Islet precursor cell (in vitro differentiated cells): ENCODE measurements at regions not wholly inside any gene's neighbourhood (a gene's known extent, or its start where the extent isn't known, plus 50 kb on each side); places are given as distances from the start of the nearest gene placed in this dataset.
"Not testable (repeated sequence)": the region's sequence is repeated elsewhere in the genome, so short reads cannot be mapped to it uniquely, and the experiment has no call there.

Experiments
- DNase-seq: peaks from one replicate; pipeline ENCODE4 v3.0.0-alpha.2; 2018

DNA sequence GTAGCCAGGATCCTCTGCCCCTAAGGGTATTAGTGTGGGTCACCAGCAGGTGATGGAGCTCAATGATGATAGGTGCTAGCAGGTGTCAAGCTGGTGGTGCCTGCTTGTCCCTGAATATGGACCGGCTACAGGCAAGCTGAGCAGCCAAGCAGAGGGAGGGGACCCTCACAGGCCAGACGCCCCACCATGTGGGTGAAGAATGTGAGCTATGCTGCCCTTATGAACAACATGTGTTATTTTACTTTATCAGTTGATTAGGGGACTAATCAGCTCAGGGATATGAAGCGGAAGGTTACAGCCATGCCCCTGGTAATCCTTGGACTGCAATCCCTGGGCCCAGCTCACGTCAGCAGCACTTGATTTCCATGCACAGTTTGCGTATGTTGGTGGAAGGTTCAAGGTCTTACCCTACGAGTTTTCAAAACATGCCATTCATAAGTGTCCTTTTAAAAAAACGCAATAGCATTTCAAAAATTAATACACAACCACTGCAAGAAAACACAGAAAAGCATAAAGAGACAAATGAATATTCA, 106.0 kb downstream of the CDC7 start:
- no peak for DNase-seq

DNA sequence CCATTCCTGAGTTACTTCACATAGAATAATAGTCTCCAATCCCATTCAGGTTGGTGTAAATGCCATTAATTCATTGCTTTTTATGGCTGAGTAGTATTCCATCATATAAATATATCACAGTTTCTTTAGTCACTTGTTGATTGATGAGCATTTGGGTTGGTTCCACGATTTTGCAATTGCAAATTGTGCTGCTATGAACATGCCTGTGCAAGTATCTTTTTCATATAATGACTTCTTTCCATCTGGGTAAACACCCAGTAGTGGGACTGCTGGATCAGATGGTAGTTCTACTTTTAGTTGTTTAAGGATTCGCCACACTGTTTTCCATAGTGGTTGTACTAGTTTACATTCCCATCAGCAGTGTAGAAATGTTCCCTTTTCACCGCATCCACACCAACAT, 107.0 kb downstream of the CDC7 start:
- DNase-seq = not testable (repeated sequence)

DNA sequence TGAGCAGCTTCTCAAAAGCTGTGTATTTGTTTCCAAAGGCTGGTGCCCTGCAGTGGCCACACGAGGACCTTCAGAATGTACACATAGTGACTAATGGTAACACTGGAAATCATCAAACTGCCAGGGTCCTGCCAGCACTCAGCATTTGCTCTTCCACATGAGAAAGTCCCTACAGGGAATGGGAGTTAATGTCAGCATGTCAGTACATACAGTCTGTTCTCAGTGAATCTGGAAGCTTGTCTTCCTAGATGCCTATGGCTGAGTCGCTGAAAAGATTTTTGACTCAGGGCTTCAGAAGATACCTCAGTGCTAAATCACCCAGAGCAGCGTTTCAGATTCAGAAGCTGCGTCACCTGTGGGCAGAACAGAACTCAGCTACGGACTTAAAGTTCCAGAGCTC, 108.2 kb downstream of the CDC7 start:
- peak; percentile 85 for DNase-seq

DNA sequence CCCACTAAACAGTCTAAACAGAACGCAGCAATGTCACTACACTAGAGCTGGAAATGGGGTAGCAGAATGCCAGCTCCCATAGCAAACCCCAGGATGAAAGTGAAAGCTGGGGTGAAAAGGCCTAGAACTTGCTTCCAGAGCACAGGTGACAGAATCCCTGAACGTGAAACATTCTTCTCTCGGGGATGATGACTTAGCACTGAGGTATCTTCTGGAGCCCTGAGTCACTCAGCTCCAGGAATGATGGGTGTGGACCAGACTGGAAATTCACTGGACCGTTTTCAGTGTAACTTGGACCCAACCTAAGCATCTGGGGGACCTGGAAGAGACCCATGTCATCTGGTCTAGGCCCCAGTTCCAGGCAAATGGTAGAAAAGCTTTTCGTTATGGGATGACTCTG, 108.9 kb downstream of the CDC7 start:
- DNase-seq = peak; percentile 77

DNA sequence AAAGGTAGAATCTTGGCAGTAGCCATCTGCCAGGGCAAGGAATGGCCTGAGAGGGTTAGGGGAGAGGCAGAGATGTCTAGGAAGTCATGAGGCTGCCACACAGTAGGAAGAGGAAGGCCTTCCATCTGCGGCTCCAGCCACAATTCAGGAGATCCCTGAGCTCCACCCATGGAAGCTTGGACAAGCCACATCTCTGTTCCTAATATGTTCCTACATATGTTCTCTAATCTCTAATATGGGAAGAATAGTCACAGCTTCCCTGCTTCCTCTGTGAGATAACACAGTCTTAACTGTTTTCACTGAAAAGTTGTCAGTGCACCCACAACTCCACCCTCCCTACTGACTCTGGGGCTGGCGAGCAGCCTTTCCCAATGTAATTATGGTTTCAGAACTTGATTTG, 109.5 kb downstream of the CDC7 start:
- DNase-seq = no peak

DNA sequence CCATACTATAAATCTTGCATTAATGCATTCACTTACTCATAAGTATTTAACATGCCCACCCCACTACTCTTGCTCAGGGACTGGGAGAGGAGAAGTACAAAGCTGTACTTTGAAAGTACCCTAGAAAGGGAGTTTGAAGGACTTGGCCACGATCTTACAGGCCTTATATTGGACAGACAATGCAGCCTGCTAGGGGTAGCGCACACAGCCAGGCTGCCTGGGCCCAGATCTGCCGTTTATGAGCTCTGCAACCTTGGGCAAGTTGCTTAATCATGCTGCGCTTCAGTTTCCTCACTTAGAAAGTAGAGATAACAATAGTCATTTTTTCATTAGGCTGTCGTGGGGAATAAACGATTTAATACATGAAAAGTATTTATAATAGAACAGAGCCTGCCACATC, 110.1 kb downstream of the CDC7 start:
- no peak for DNase-seq

DNA sequence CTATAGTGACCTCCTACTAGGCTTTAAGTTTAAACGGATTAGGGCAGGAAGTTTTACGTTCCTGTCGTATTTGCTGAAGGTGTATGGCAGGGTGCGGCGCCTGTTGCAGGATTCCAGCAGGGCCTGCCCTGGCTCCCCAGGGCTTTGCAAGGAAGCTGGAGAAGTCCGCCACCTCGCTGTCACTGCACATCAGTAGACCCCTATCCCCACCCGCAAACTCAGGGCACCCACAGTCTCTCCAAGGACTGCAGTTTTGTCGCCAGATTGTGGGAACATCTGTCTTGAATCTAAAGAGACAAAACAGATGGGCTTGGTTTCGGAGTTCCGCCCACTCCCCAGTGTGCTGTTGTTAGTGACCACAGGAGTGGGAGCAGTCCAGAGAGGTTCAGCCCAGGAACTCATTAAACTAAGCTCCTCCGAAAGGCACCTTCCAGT, 110.8 kb downstream of the CDC7 start:
- peak; percentile 70 for DNase-seq

DNA sequence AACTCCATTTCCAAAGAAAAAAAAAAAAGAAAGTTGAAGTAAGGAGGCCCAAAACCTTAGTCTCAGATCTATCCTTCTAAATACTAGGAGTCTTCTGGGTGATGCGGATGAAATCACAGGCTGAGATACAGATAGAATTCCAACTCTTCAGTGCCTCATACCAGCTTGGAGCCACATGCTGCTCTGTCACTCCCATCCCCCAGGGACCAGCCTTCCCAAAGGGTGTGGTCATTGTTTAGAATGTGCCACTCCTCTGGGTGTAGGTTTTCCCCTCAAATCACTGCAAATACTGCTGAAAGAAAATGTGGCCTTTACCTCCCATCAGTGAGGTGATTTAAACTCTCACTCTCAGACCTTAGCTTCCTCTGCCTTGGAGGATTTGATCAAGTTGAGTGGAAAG, 112.9 kb downstream of the CDC7 start:
- no peak for DNase-seq

DNA sequence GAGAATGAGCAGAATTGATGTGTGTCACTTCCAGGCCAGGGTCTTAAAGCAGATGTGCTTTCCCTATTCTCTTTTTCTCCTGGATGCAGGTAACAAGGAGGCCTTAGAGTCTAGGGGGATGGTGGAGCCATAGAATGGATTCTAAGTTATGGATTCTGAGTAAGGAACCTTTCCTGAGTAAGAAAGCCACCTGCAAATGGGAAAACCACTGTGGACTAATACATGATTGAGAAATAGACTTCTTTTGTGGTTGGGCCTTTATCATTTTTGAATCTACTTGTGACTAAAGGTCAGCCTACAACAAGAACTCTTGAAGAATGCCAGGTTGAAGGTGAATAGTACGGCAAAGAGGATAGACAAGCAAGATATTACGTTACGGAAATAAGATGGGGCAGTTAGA, 116.1 kb downstream of the CDC7 start:
- DNase-seq = no peak

DNA sequence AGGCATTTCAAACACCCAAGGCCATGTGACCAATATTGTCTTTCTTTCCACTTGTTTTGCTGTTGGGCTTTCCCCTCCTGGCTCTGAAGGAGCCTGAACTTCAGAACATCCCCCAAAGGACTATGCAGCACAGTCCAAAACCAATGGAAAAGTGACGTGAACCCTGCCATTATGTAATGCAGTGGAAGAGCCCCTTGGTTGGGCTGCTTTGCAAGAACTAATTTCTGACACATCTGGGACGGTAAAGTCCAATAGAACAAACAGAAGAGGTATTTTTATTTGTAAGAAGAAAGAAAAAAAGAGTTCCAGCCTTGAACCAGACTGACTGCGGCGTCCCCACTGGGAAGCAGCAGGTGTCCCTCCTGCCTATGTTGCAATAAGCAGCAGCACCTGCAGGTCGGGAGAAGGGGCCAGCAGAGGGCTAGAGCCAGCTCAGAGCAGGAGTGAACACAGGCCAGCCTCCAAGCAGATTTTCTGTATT, 116.7 kb downstream of the CDC7 start:
- peak; percentile 76 for DNase-seq

DNA sequence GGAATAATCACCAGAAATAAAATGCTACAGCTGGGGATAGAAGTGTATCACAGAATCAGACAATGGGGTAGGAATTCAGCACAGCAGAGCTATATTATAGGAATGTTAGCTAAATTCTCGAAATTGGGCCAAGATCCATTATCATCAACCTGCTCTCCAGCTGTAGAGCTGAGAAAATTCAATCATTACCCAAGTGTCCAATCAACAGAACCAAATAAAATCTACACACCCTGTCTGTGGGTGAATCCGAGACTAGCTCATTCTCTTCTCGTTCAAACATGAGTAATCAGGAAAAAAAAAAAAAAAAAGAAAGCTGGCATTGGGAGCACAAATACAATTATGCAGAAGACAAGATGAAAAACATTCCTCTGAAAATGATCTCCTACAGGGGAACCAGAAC, 119.2 kb downstream of the CDC7 start:
- DNase-seq = no peak

DNA sequence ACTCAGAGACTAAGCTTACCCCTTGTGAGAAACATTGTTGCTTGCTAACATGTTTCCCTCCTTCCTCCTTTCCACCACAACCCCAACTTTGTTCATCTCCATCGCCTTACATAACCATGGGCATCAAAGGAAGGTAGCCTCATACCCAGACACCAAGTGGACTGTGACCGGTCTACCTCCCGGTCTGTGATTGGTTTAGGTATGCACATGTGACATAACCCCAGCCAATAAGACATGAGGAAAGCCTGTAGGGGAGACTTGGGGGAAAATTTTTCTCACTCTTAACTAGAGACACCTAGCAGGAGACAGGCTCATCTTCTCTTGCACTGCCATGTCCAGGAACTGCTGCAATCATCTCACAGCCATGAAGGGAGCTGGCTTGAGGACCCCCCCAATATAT, 120.7 kb downstream of the CDC7 start:
- no peak for DNase-seq

DNA sequence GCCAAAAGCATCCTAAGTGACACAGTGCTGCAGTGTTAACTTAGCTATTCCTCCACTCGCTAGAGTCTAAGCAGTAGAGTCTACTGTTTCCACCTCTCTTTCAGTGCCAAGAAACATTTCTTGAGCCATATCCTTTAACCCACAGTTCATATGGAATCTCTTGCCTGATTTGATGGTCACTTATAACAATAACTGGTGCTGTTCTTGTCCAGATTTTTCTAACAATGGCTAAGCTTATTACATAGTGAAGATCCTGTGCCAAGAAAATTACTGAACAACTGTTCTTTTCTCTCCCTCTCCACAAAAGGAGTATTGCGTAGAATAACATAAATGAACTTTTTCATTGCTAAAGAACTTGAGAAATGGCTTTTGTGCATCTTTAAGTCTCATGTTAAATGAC, 121.3 kb downstream of the CDC7 start:
- no peak for DNase-seq

DNA sequence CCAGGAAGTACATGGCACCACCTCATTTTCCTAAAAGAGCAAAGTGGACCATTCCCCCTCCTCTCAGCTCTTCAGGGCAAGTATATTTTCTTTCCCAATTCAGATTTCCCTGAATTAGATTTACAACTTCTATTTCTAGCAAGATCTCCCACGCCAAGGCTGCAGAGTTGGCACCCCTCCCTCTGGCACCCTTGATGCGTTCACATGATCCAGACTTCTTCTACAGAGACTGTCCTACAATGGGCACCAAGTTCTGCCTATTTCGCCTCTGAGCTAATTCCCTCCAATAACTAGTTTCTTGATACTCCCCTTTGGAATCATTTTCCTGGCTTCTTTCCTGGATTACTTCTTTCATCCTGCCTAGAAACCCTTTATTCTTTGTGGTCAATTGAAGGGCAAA, 122.0 kb downstream of the CDC7 start:
- DNase-seq = no peak

DNA sequence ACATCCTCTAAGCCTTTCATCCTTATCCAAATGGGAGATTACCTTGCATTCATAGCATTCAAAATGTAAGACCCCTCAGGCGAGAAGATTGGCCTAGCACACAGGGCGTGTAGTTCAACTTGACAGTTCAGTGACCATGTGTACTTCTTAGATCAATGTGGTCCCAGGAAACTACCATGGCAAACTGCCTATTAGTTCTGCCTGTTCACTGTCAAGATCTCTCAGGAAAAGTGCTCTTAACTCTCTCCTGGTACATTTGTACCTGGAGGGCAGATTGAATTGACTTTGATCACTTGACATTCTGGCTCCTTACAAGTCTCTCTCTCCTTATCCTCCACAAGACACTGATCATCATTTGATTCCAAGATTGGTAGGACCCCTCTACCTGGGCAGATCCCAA, 122.4 kb downstream of the CDC7 start:
- DNase-seq = no peak

DNA sequence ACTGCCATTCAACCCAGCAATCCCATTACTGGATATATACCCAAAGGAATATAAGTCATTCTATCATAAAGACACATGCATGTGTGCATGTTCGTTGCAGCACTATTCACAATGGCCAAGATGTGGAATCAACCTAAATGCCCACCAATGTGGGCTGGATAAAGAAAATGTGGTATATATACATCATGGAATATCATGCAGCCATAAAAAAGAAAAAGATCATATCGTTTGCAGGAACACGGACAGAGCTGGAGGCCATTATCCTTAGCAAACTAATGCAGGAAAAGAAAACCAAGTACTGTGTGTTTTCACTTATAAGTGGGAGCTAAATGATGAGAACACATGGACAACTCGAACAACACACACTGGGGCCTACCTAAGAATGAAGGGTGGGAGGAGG, 123.7 kb downstream of the CDC7 start:
- DNase-seq = no peak
